OCI-LY7 (cell line): ENCODE measurements at regions not wholly inside any gene's neighbourhood (a gene's known extent, or its start where the extent isn't known, plus 50 kb on each side); places are given as distances from the start of the nearest gene placed in this dataset.

Experiments used
- EZH2phosphoT487 ChIP-seq: fragments of 200-600 bp; sonication (generic); IDR thresholded peaks from 2 replicates; pipeline ENCODE4 v1.6.1; 2018; ENCODE audit warnings: low read depth, borderline replicate concordance, mild to moderate bottlenecking, mixed run types, antibody characterized with exemption, low read length, moderate library complexity, mixed read lengths
- TF ChIP-seq, protein P1 (sequence below): fragments of 200-600 bp; sonication (generic); conservative IDR thresholded peaks from 2 replicates; pipeline ENCODE4 v1.5.1; 2014; ENCODE audit warnings: mild to moderate bottlenecking, antibody characterized with exemption, low read length, moderate library complexity, mixed read lengths

DNA sequence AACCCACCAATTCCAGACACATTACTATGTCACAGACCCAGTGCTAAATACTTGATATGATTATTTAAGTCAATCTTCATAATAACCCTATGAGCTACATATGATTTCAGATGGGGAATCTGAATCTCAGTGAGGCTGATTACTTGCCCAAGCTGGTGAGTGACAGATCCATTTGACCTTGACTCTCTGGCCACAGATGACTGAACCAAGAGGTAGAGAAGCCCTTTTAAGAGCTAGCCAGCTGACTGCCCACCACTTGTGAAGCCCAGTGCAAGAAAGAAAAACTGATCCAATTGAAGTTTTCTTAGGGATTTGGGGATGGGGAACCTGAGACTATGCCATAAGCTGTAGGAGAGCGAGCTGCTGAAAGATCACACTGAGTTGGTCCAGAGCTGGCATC lies 124.7 kb upstream of the SPATA12 start:
- TF ChIP-seq, protein P1, sequence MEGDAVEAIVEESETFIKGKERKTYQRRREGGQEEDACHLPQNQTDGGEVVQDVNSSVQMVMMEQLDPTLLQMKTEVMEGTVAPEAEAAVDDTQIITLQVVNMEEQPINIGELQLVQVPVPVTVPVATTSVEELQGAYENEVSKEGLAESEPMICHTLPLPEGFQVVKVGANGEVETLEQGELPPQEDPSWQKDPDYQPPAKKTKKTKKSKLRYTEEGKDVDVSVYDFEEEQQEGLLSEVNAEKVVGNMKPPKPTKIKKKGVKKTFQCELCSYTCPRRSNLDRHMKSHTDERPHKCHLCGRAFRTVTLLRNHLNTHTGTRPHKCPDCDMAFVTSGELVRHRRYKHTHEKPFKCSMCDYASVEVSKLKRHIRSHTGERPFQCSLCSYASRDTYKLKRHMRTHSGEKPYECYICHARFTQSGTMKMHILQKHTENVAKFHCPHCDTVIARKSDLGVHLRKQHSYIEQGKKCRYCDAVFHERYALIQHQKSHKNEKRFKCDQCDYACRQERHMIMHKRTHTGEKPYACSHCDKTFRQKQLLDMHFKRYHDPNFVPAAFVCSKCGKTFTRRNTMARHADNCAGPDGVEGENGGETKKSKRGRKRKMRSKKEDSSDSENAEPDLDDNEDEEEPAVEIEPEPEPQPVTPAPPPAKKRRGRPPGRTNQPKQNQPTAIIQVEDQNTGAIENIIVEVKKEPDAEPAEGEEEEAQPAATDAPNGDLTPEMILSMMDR, result no peak
- no peak for TF ChIP-seq EZH2phosphoT487
